Nephron (organoid): ENCODE measurements at regions not wholly inside any gene's neighbourhood (a gene's known extent, or its start where the extent isn't known, plus 50 kb on each side); places are given as distances from the start of the nearest gene placed in this dataset.
A peak's percentile ranks its signal among the peaks of the same experiment; 100 is the strongest.

ENCODE experiments used
- H3K27ac Mint-ChIP-seq, 3 experiments: 2 replicates each; pipeline ENCODE4 v1.8.0; 2020; ENCODE audit warnings: mixed read lengths in 3 of 3, mild to moderate bottlenecking in 2 of 3, moderate library complexity in 1 of 3
- H3K27me3 Mint-ChIP-seq: 2 replicates; pipeline ENCODE4 v1.8.0; 2021; ENCODE audit warnings: low read depth, mild to moderate bottlenecking, moderate library complexity, mixed read lengths
- H3K36me3 Mint-ChIP-seq: 2 replicates; pipeline ENCODE4 v1.8.0; 2020; ENCODE audit warnings: low read depth, mixed read lengths
- H3K4me1 Mint-ChIP-seq: 2 replicates; pipeline ENCODE4 v1.8.0; 2020; ENCODE audit warnings: mixed read lengths
- H3K4me3 Mint-ChIP-seq, 3 experiments: 2 replicates each; pipeline ENCODE4 v1.8.0; 2020; ENCODE audit warnings: mild to moderate bottlenecking in 3 of 3, mixed read lengths in 3 of 3, moderate library complexity in 2 of 3
- H3K9me3 Mint-ChIP-seq: 2 replicates; pipeline ENCODE4 v1.8.0; 2020; ENCODE audit warnings: mixed read lengths
- CTCF ChIP-seq, 3 experiments: fragments of 200-600 bp; sonication (generic); IDR thresholded peaks; one replicate each; pipeline ENCODE4 v1.5.0; 2021; ENCODE audit warnings: antibody characterized with exemption in 3 of 3; ENCODE audit not compliant: unreplicated experiment in 3 of 3

- Mint-ChIP-seq H3K27me3 (no peaks in the 10 kb centered on the region), H3K4me1 (no peaks in the 10 kb centered on the region), H3K36me3 (no peaks in the 10 kb centered on the region), H3K4me3 (no peak overlapping the region), H3K9me3 (peaks cover 4% of the 10 kb centered on the region), H3K27ac (no peak overlapping the region)
- no peak for TF ChIP-seq CTCF (IDR thresholded peaks at IDR 0.05; ENCODE audit: unreplicated experiment in 3 of 3)
These were observed 260.4 kb downstream of the PPARGC1A start for GRCh38 chr4:23629421-23629820.

GRCh38 chr4:23614284-23614892, 275.5 kb downstream of the PPARGC1A start:
- no peaks in the 10 kb centered on the region for H3K36me3 Mint-ChIP-seq
- peak in 1 of 3 experiments; percentile 8 for TF ChIP-seq CTCF (IDR thresholded peaks at IDR 0.05; ENCODE audit: unreplicated experiment in 3 of 3)
- no peaks in the 10 kb centered on the region for H3K4me1 Mint-ChIP-seq
- no peaks in the 10 kb centered on the region for H3K27me3 Mint-ChIP-seq
- H3K9me3 Mint-ChIP-seq, result no peaks in the 10 kb centered on the region
- H3K27ac Mint-ChIP-seq, result no peak overlapping the region
- no peak overlapping the region for H3K4me3 Mint-ChIP-seq

GRCh38 chr4:23613782-23614181, 276.1 kb downstream of the PPARGC1A start:
- Mint-ChIP-seq H3K27ac (no peak overlapping the region), H3K4me3 (no peak overlapping the region), H3K4me1 (no peaks in the 10 kb centered on the region), H3K9me3 (no peaks in the 10 kb centered on the region), H3K36me3 (no peaks in the 10 kb centered on the region), H3K27me3 (no peaks in the 10 kb centered on the region)
- no peak for TF ChIP-seq CTCF (IDR thresholded peaks at IDR 0.05; ENCODE audit: unreplicated experiment in 3 of 3)

GRCh38 chr4:23602720-23603119, 287.1 kb downstream of the PPARGC1A start:
- Mint-ChIP-seq H3K36me3 (no peaks in the 10 kb centered on the region), H3K4me3 (no peak overlapping the region), H3K9me3 (no peaks in the 10 kb centered on the region), H3K27me3 (no peaks in the 10 kb centered on the region), H3K27ac (no peak overlapping the region), H3K4me1 (no peaks in the 10 kb centered on the region)
- TF ChIP-seq CTCF (IDR thresholded peaks at IDR 0.05; ENCODE audit: unreplicated experiment in 3 of 3), result no peak

GRCh38 chr4:23594125-23594524, 295.7 kb downstream of the PPARGC1A start:
- no peak overlapping the region for H3K27ac Mint-ChIP-seq
- no peaks in the 10 kb centered on the region for H3K36me3 Mint-ChIP-seq
- no peaks in the 10 kb centered on the region for H3K4me1 Mint-ChIP-seq
- no peak for TF ChIP-seq CTCF (IDR thresholded peaks at IDR 0.05; ENCODE audit: unreplicated experiment in 3 of 3)
- peaks cover 10% of the 10 kb centered on the region for H3K9me3 Mint-ChIP-seq
- no peak overlapping the region for H3K4me3 Mint-ChIP-seq
- H3K27me3 Mint-ChIP-seq, result no peaks in the 10 kb centered on the region

- H3K4me3 Mint-ChIP-seq, result no peak overlapping the region
- peaks cover 10% of the 10 kb centered on the region for H3K9me3 Mint-ChIP-seq
- H3K4me1 Mint-ChIP-seq, result no peaks in the 10 kb centered on the region
- no peak overlapping the region for H3K27ac Mint-ChIP-seq
- no peaks in the 10 kb centered on the region for H3K36me3 Mint-ChIP-seq
- TF ChIP-seq CTCF (IDR thresholded peaks at IDR 0.05; ENCODE audit: unreplicated experiment in 3 of 3), result no peak
- no peaks in the 10 kb centered on the region for H3K27me3 Mint-ChIP-seq
These were observed 299.4 kb downstream of the PPARGC1A start for GRCh38 chr4:23590431-23590830.
